ENCODE measurements at regions not wholly inside any gene's neighbourhood (a gene's known extent, or its start where the extent isn't known, plus 50 kb on each side); places are given as distances from the start of the nearest gene placed in this dataset.

GRCh38 chr18:52277785-52278184 is 62.2 kb upstream of the DCC start:
- Histone ChIP-seq H3K36me3 (ENCODE audit: control insufficient read depth, insufficient read depth, low read length) (no peaks in the 10 kb centered on the region), H3K4me3 (ENCODE audit: low read depth, low read length) (no peak overlapping the region), H3K27me3 (ENCODE audit: control insufficient read depth, insufficient read depth, low read length) (no peaks in the 10 kb centered on the region)
- ChIA-PET POLR2A (no interaction called here), CTCF (no interaction called here)
- no peak for DNase-seq (ENCODE audit: low read depth)
- TF ChIP-seq CTCF (IDR thresholded peaks at IDR 0.05; ENCODE audit: insufficient read depth, low read depth, low read length) = no peak

GRCh38 chr18:52278191-52278590 is 61.8 kb upstream of the DCC start:
- ChIA-PET CTCF (no interaction called here), POLR2A (no interaction called here)
- no peak for DNase-seq (ENCODE audit: low read depth)
- Histone ChIP-seq H3K4me3 (ENCODE audit: low read depth, low read length) (no peak overlapping the region), H3K36me3 (ENCODE audit: control insufficient read depth, insufficient read depth, low read length) (no peaks in the 10 kb centered on the region), H3K27me3 (ENCODE audit: control insufficient read depth, insufficient read depth, low read length) (no peaks in the 10 kb centered on the region)
- no peak for TF ChIP-seq CTCF (IDR thresholded peaks at IDR 0.05; ENCODE audit: insufficient read depth, low read depth, low read length)

GRCh38 chr18:52280702-52281101 is 59.3 kb upstream of the DCC start:
- Histone ChIP-seq H3K27me3 (ENCODE audit: control insufficient read depth, insufficient read depth, low read length) (no peaks in the 10 kb centered on the region), H3K4me3 (ENCODE audit: low read depth, low read length) (no peak overlapping the region), H3K36me3 (ENCODE audit: control insufficient read depth, insufficient read depth, low read length) (no peaks in the 10 kb centered on the region)
- ChIA-PET POLR2A (no interaction called here), CTCF (no interaction called here)
- no peak for DNase-seq (ENCODE audit: low read depth)
- TF ChIP-seq CTCF (IDR thresholded peaks at IDR 0.05; ENCODE audit: insufficient read depth, low read depth, low read length) = no peak

- ChIA-PET CTCF (interaction anchor here (0.6 kb wide), 2 partner anchors 131 to 638 kb away, joined by 4 read pairs; no protein-coding TSS in a partner anchor), POLR2A (no interaction called here)
- TF ChIP-seq CTCF (IDR thresholded peaks at IDR 0.05; ENCODE audit: insufficient read depth, low read depth, low read length) = no peak
- no peak for DNase-seq (ENCODE audit: low read depth)
- H3K27me3 ChIP-seq (ENCODE audit: control insufficient read depth, insufficient read depth, low read length) = no peaks in the 10 kb centered on the region
- H3K4me3 ChIP-seq (ENCODE audit: low read depth, low read length) = no peak overlapping the region
- no peaks in the 10 kb centered on the region for H3K36me3 ChIP-seq (ENCODE audit: control insufficient read depth, insufficient read depth, low read length)
Observed at GRCh38 chr18:52283927-52284326, 56.1 kb upstream of the DCC start.

GRCh38 chr18:52286675-52287074 is 53.3 kb upstream of the DCC start:
- DNase-seq (ENCODE audit: low read depth) = no peak
- Histone ChIP-seq H3K4me3 (ENCODE audit: low read depth, low read length) (no peak overlapping the region), H3K36me3 (ENCODE audit: control insufficient read depth, insufficient read depth, low read length) (no peaks in the 10 kb centered on the region), H3K27me3 (ENCODE audit: control insufficient read depth, insufficient read depth, low read length) (no peaks in the 10 kb centered on the region)
- ChIA-PET POLR2A (interaction anchor here (0.6 kb wide), 1 partner anchor 126 kb away, joined by 3 read pairs; no protein-coding TSS in a partner anchor), CTCF (no interaction called here)
- no peak for TF ChIP-seq CTCF (IDR thresholded peaks at IDR 0.05; ENCODE audit: insufficient read depth, low read depth, low read length)
